HEK293 (cell line): ENCODE measurements at regions not wholly inside any gene's neighbourhood (a gene's known extent, or its start where the extent isn't known, plus 50 kb on each side); places are given as distances from the start of the nearest gene placed in this dataset.

Source experiments
- CTCF ChIA-PET: fragments of 350-600 bp; formaldehyde crosslinking; extraction: SDS; loops from one replicate; lab custom pipeline; 2021; ENCODE audit warnings: antibody characterized with exemption; lab: Yijun Ruan, JAX
- POLR2A ChIA-PET: fragments of 300-600 bp; formaldehyde crosslinking; extraction: SDS; loops from one replicate; lab custom pipeline; 2020; ENCODE audit warnings: antibody characterized with exemption, inconsistent platforms; lab: Yijun Ruan, JAX
- H3K27ac ChIP-seq: fragments of 200-500 bp; sonication (Bioruptor generic); 2 replicates; pipeline ENCODE4 v1.5.1; 2014; ENCODE audit warnings: low read depth, low read length, control low read depth, inconsistent platforms; ENCODE audit errors: extremely low read depth
- H3K36me3 ChIP-seq, 2 experiments: fragments of 200-500 bp in 1 of 2; sonication (Bioruptor generic) in 1 of 2; 1 replicate in 1 of 2; 2 replicates in 1 of 2; pipeline ENCODE4 v1.5.1; 2014 to 2017; ENCODE audit warnings: inconsistent platforms in 2 of 2, low read length in 2 of 2; ENCODE audit not compliant: control insufficient read depth in 2 of 2, insufficient read depth in 1 of 2
- H3K4me1 ChIP-seq: fragments of 200-500 bp; sonication (Bioruptor generic); 2 replicates; pipeline ENCODE4 v1.5.1; 2014; ENCODE audit warnings: mild to moderate bottlenecking, low read length, inconsistent platforms; ENCODE audit not compliant: control insufficient read depth, insufficient read depth
- H3K4me3 ChIP-seq: 2 replicates; pipeline ENCODE4 v1.5.1; 2011; ENCODE audit warnings: low read depth, mild to moderate bottlenecking, control low read depth, low read length, moderate library complexity
- H3K9me3 ChIP-seq: fragments of 200-500 bp; sonication (Bioruptor generic); 2 replicates; pipeline ENCODE4 v1.5.1; 2014; ENCODE audit warnings: low read depth, low read length, inconsistent platforms; ENCODE audit not compliant: control insufficient read depth, insufficient read depth
- CTCF ChIP-seq: fragments of 450-650 bp; formaldehyde crosslinking; IDR thresholded peaks from 2 replicates; pipeline ENCODE4 v1.5.1; 2016; ENCODE audit warnings: missing biosample characterization, missing genetic modification characterization
- EGR2 ChIP-seq: fragments of 450-650 bp; formaldehyde crosslinking; IDR thresholded peaks from 2 replicates; pipeline ENCODE4 v1.5.1; 2016; ENCODE audit warnings: low read depth, missing biosample characterization, missing genetic modification characterization
- GLIS1 ChIP-seq: fragments of 450-650 bp; formaldehyde crosslinking; IDR thresholded peaks from 2 replicates; pipeline ENCODE4 v1.5.1; 2016; ENCODE audit warnings: missing biosample characterization, missing genetic modification characterization
- HIC1 ChIP-seq: fragments of 450-650 bp; formaldehyde crosslinking; IDR thresholded peaks from 2 replicates; pipeline ENCODE4 v1.5.1; 2016; ENCODE audit warnings: missing biosample characterization, missing genetic modification characterization
- MEIS1 ChIP-seq: sonication (generic); formaldehyde crosslinking; IDR thresholded peaks from 2 replicates; pipeline ENCODE4 v1.8.1; 2022; ENCODE audit warnings: missing genetic modification reagents, mild to moderate bottlenecking, borderline replicate concordance
- PRDM1 ChIP-seq: fragments of 450-650 bp; formaldehyde crosslinking; IDR thresholded peaks from 2 replicates; pipeline ENCODE4; 2016; ENCODE audit warnings: missing biosample characterization, missing genetic modification characterization
- PRDM4 ChIP-seq: fragments of 450-650 bp; formaldehyde crosslinking; IDR thresholded peaks from 2 replicates; pipeline ENCODE4 v1.5.1; 2017; ENCODE audit warnings: missing biosample characterization, missing genetic modification characterization
- ZBTB1 ChIP-seq: fragments of 450-650 bp; formaldehyde crosslinking; IDR thresholded peaks from 2 replicates; pipeline ENCODE4 v1.5.1; 2016; ENCODE audit warnings: missing biosample characterization, missing genetic modification characterization
- ZBTB11 ChIP-seq: fragments of 450-650 bp; formaldehyde crosslinking; conservative IDR thresholded peaks from 2 replicates; pipeline ENCODE4 v1.5.1; 2016; ENCODE audit warnings: low read depth, missing biosample characterization, missing genetic modification characterization
- ZBTB7A ChIP-seq: fragments of 450-650 bp; formaldehyde crosslinking; IDR thresholded peaks from 2 replicates; pipeline ENCODE4 v1.5.1; 2016; ENCODE audit warnings: low read depth, missing biosample characterization, missing genetic modification characterization
- ZNF121 ChIP-seq: fragments of 450-650 bp; formaldehyde crosslinking; IDR thresholded peaks from 2 replicates; pipeline ENCODE4 v1.5.1; 2016; ENCODE audit warnings: missing biosample characterization, missing genetic modification characterization
- ZNF274 ChIP-seq, 2 experiments: fragments of 200-500 bp in 1 of 2; fragments of 450-650 bp in 1 of 2; sonication (Bioruptor generic) in 1 of 2; formaldehyde crosslinking in 1 of 2; IDR thresholded peaks; 2 replicates each; pipeline versions ENCODE4 v1.5.1 to v1.6.1; 2014 to 2016; ENCODE audit warnings: borderline replicate concordance in 1 of 2, inconsistent platforms in 1 of 2, low read length in 1 of 2, missing biosample characterization in 1 of 2, missing genetic modification characterization in 1 of 2
- ZNF362 ChIP-seq: fragments of 450-650 bp; formaldehyde crosslinking; IDR thresholded peaks from 2 replicates; pipeline ENCODE4 v1.5.1; 2016; ENCODE audit warnings: missing biosample characterization, missing genetic modification characterization
- ZNF488 ChIP-seq: fragments of 450-650 bp; formaldehyde crosslinking; IDR thresholded peaks from 2 replicates; pipeline ENCODE4 v1.5.1; 2016; ENCODE audit warnings: missing biosample characterization, missing genetic modification characterization
- ZNF514 ChIP-seq: fragments of 450-650 bp; formaldehyde crosslinking; IDR thresholded peaks from 2 replicates; pipeline ENCODE4 v1.5.1; 2016; ENCODE audit warnings: missing biosample characterization, missing genetic modification characterization
- ZNF585B ChIP-seq: fragments of 450-650 bp; formaldehyde crosslinking; IDR thresholded peaks from 2 replicates; pipeline ENCODE4 v1.5.1; 2016; ENCODE audit warnings: missing biosample characterization, missing genetic modification characterization
- ZNF610 ChIP-seq: fragments of 450-650 bp; formaldehyde crosslinking; IDR thresholded peaks from 2 replicates; pipeline ENCODE4 v1.5.1; 2016; ENCODE audit warnings: missing biosample characterization, missing genetic modification characterization, borderline replicate concordance
- ZNF629 ChIP-seq: fragments of 450-650 bp; formaldehyde crosslinking; IDR thresholded peaks from 2 replicates; pipeline ENCODE4 v1.5.1; 2017; ENCODE audit warnings: missing biosample characterization, missing genetic modification characterization
- ZNF645 ChIP-seq: fragments of 450-650 bp; formaldehyde crosslinking; IDR thresholded peaks from 2 replicates; pipeline ENCODE4; 2016; ENCODE audit warnings: missing biosample characterization, missing genetic modification characterization

GRCh38 chr11:123255909-123256308 lies 60.9 kb upstream of the CLMP start (continued):
- TF ChIP-seq ZBTB11 = no peak
- no peak for TF ChIP-seq ZNF610 (tag by site-specific recombination)

GRCh38 chr11:123254357-123254756 lies 59.3 kb upstream of the CLMP start:
- H3K27ac ChIP-seq = no peak overlapping the region
- no peaks in the 10 kb centered on the region for H3K4me1 ChIP-seq
- TF ChIP-seq ZNF488 (tag by site-specific recombination) (no peak), ZNF121 (tag by site-specific recombination) (peak; percentile 64; the same call in 1 of the 2 replicates)
- TF ChIP-seq, all 188 proteins: peak for 1
- ChIA-PET CTCF (interaction anchor here (0.7 to 1.7 kb wide), 3 partner anchors 16 to 152 kb away, joined by 3 to 7 read pairs (median 4); no protein-coding TSS in a partner anchor), POLR2A (no interaction called here)
- Histone ChIP-seq H3K36me3 (no peaks in the 10 kb centered on the region), H3K4me3 (no peak overlapping the region), H3K9me3 (no peaks in the 10 kb centered on the region)

GRCh38 chr11:123253911-123254310 lies 58.9 kb upstream of the CLMP start:
- Histone ChIP-seq H3K4me1 (no peaks in the 10 kb centered on the region), H3K9me3 (no peaks in the 10 kb centered on the region), H3K4me3 (no peak overlapping the region), H3K36me3 (no peaks in the 10 kb centered on the region), H3K27ac (no peak overlapping the region)
- CTCF ChIA-PET = interaction anchor here (0.9 to 1.7 kb wide), 3 partner anchors 142 to 151 kb away, joined by 4 to 7 read pairs (median 6); no protein-coding TSS in a partner anchor
- TF ChIP-seq ZNF585B (tag by site-specific recombination) (no peak), ZNF629 (tag by site-specific recombination) (no peak), PRDM4 (tag by site-specific recombination) (no peak), ZNF514 (no peak), ZNF274 (IDR thresholded peaks at IDR 0.05; ENCODE audit: low read length) (no peak), ZNF274 (tag by site-specific recombination; IDR thresholded peaks at IDR 0.05; ENCODE audit: borderline replicate concordance) (no peak), ZNF645 (tag by site-specific recombination) (no peak), GLIS1 (tag by site-specific recombination) (no peak), CTCF (tag by site-specific recombination) (no peak), PRDM1 (tag by site-specific recombination) (no peak), HIC1 (no peak), EGR2 (tag by site-specific recombination) (no peak), ZNF362 (tag by site-specific recombination) (no peak), ZBTB1 (tag by site-specific recombination) (no peak), ZBTB7A (tag by site-specific recombination) (no peak), MEIS1 (CRISPR knock-in tag) (no peak)
- POLR2A ChIA-PET = no interaction called here
